ENCODE measurements at regions not wholly inside any gene's neighbourhood (a gene's known extent, or its start where the extent isn't known, plus 50 kb on each side); places are given as distances from the start of the nearest gene placed in this dataset.

DNA sequence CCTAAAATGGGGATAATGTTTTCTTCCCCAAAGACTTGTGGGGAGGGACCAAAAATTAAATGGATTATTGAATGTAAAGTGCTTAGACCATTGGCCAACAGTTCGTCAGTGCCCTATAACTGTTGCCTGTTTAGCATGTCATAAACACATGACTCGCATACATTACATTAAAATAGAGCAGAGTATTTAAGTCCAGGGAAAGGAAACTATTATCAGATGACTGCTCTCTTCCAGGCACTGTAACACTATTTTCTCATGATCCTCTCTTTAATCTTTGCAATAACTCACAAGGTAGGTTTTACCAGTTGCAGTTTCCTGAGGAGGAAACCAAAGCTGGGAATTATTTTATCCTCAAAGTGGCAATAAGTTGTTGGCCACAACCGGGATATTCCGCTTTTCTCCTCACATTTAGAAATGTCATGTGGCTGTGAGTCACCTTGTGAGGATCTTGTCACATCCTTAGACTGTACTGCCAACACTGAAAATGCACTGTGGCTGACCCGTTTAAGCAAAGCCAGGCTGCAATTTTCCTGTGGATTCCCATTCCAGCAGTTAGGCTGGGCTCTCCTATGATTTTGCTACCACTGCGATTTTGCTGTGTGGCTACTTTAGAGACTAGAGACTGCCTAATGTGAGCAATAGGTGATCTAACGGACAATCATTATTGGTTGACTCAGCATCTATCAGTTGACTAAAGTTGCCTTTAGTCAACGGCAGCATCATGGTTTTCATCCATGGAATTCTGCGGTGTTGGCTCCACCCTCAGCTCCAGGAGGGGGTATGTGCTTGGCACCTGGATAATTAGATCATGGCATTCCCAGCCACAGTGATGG is 58.3 kb upstream of the DHX40 start:
- Histone ChIP-seq H3K27me3 (ENCODE audit: control insufficient read depth, insufficient read depth, low read length) (no peaks in the 10 kb centered on the region), H3K27ac (ENCODE audit: low read depth, low read length) (no peak overlapping the region), H3K9me3 (ENCODE audit: control insufficient read depth, insufficient read depth, low read length) (no peaks in the 10 kb centered on the region), H3K4me3 (ENCODE audit: low read depth, low read length) (no peak overlapping the region)
- CTCF ChIA-PET, result interaction anchor here (1.2 kb wide), 1 partner anchor 14 kb away, joined by 8 read pairs; no protein-coding TSS in a partner anchor
- TF ChIP-seq, protein P1, sequence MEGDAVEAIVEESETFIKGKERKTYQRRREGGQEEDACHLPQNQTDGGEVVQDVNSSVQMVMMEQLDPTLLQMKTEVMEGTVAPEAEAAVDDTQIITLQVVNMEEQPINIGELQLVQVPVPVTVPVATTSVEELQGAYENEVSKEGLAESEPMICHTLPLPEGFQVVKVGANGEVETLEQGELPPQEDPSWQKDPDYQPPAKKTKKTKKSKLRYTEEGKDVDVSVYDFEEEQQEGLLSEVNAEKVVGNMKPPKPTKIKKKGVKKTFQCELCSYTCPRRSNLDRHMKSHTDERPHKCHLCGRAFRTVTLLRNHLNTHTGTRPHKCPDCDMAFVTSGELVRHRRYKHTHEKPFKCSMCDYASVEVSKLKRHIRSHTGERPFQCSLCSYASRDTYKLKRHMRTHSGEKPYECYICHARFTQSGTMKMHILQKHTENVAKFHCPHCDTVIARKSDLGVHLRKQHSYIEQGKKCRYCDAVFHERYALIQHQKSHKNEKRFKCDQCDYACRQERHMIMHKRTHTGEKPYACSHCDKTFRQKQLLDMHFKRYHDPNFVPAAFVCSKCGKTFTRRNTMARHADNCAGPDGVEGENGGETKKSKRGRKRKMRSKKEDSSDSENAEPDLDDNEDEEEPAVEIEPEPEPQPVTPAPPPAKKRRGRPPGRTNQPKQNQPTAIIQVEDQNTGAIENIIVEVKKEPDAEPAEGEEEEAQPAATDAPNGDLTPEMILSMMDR (IDR thresholded peaks at IDR 0.05; ENCODE audit: low read depth, low read length), result no peak
- POLR2A ChIA-PET, result no interaction called here
- DNase-seq (ENCODE audit: low read depth, low spot score), result no peak

DNA sequence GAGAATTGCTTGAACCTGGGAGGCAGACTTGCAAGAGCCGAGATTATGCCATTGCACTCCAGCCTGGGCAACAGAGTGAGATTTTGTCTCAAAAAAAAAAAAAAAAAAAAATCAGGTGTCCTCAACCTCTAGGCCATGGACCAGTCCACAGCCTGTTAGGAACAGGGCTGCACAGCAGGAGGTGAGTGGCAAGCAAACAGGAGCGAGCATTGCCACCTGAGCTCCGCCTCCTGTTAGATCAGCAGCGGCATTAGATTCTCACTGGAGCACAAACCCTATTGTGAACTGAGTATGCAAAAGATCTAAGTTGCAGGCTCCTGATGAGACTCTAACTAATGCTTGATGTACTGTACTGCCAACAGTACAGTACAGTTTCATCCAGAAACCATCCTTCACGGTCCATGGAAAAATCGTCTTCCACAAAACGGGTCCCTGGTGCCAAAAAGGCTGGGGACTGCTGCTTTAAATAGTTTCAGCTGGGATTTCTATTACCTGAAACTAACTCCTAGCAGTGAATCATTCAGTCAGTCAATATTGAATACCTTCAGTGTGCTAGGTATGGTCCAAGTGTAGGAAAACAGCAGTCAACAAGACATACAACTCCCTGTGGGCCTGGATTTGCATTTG is 56.3 kb upstream of the DHX40 start:
- H3K27me3 ChIP-seq (ENCODE audit: control insufficient read depth, insufficient read depth, low read length), result no peaks in the 10 kb centered on the region
- no peak overlapping the region for H3K27ac ChIP-seq (ENCODE audit: low read depth, low read length)
- TF ChIP-seq, protein P1 (IDR thresholded peaks at IDR 0.05; ENCODE audit: low read depth, low read length), result no peak
- POLR2A ChIA-PET, result no interaction called here
- no peak overlapping the region for H3K4me3 ChIP-seq (ENCODE audit: low read depth, low read length)
- H3K9me3 ChIP-seq (ENCODE audit: control insufficient read depth, insufficient read depth, low read length), result no peaks in the 10 kb centered on the region
- CTCF ChIA-PET, result interaction anchor here (0.7 kb wide), 3 partner anchors 14 to 1588 kb away, joined by 3 to 5 read pairs (median 3); no protein-coding TSS in a partner anchor
- DNase-seq (ENCODE audit: low read depth, low spot score), result no peak

DNA sequence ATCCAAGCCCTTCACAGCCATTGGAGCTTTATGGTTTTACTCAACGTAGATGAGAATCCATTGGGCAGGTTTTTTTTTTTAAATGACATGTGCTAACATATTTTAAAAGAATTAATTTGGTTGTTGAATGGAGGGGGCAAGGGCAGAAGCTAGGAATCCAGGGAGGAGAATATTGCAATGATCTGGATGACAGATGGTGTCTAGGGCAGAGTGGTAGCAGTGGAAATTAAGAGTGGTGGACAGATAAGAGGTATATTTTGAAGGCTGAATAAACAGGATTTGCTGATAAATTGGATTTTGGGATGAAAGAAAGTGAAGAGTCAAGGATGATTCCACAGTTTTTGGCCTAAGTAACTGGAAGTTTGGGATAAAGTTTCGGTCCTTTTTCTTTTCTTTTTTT is 54.8 kb upstream of the DHX40 start:
- TF ChIP-seq, protein P1 (IDR thresholded peaks at IDR 0.05; ENCODE audit: low read depth, low read length), result no peak
- no peak for DNase-seq (ENCODE audit: low read depth, low spot score)
- no peak overlapping the region for H3K4me3 ChIP-seq (ENCODE audit: low read depth, low read length)
- no peaks in the 10 kb centered on the region for H3K27me3 ChIP-seq (ENCODE audit: control insufficient read depth, insufficient read depth, low read length)
- no peak overlapping the region for H3K27ac ChIP-seq (ENCODE audit: low read depth, low read length)
- no peaks in the 10 kb centered on the region for H3K9me3 ChIP-seq (ENCODE audit: control insufficient read depth, insufficient read depth, low read length)
- POLR2A ChIA-PET, result no interaction called here
- CTCF ChIA-PET, result no interaction called here

DNA sequence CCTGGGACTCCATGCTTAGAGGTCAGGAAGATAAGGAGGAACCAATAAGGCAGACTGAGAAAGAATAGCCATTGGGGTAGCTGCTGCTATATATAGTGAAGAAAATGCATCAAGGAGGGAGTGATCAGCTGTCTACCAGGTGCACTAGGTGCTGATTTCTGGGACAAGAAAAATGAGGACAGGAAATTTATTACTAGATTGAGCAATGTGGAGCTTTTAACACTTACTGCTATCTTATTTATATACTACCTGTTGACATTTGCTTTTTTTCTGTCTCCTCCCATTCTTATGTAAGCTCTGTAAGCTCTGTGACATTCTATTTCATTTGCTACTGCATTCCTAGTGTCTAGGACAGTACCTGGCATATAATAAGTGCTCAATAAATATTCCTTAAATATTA is 53.7 kb upstream of the DHX40 start:
- DNase-seq (ENCODE audit: low read depth, low spot score), result no peak
- TF ChIP-seq, protein P1 (IDR thresholded peaks at IDR 0.05; ENCODE audit: low read depth, low read length), result no peak
- Histone ChIP-seq H3K9me3 (ENCODE audit: control insufficient read depth, insufficient read depth, low read length) (no peaks in the 10 kb centered on the region), H3K27ac (ENCODE audit: low read depth, low read length) (no peak overlapping the region), H3K27me3 (ENCODE audit: control insufficient read depth, insufficient read depth, low read length) (no peaks in the 10 kb centered on the region), H3K4me3 (ENCODE audit: low read depth, low read length) (no peak overlapping the region)
- ChIA-PET POLR2A (no interaction called here), CTCF (interaction anchor here (2.1 kb wide), 1 partner anchor 10 kb away, joined by 8 read pairs; no protein-coding TSS in a partner anchor)

DNA sequence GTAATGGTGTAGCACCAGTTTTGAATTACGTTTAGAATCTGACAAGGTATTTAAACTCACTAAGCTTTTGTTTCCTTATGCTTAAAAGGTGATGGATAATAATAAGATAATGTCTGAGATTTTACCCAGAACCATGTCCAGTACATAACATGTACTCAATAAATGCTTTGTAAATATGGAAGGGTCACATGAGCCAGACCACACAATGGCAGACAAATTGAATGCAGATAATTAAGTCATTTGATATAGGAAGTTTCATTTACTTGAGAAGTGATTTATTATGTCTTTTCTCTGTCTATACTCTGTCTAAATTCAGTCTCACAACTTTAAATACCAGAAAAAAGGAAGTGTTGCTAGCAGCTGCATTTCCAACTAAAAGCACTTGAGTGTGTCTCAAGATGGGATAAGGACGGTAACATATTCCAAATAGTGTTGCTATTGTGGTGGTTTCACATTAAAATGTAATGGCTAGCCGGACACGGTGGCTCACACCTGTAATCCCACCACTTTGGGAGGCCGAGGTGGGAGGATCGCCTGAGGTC is 52.5 kb upstream of the DHX40 start:
- H3K4me3 ChIP-seq (ENCODE audit: low read depth, low read length), result no peak overlapping the region
- ChIA-PET POLR2A (no interaction called here), CTCF (interaction anchor here (0.7 to 2.1 kb wide), 2 partner anchors 9 to 184 kb away, joined by 3 to 8 read pairs; no protein-coding TSS in a partner anchor)
- TF ChIP-seq, protein P1 (IDR thresholded peaks at IDR 0.05; ENCODE audit: low read depth, low read length), result no peak
- H3K27me3 ChIP-seq (ENCODE audit: control insufficient read depth, insufficient read depth, low read length), result no peaks in the 10 kb centered on the region
- no peak overlapping the region for H3K27ac ChIP-seq (ENCODE audit: low read depth, low read length)
- no peak for DNase-seq (ENCODE audit: low read depth, low spot score)
- no peaks in the 10 kb centered on the region for H3K9me3 ChIP-seq (ENCODE audit: control insufficient read depth, insufficient read depth, low read length)
